ENCODE measurements at regions not wholly inside any gene's neighbourhood (a gene's known extent, or its start where the extent isn't known, plus 50 kb on each side); places are given as distances from the start of the nearest gene placed in this dataset.

GRCh38 chr3:132265028-132265427, 52.2 kb upstream of the ACP3 start:
- no peaks in the 10 kb centered on the region for H4K20me1 ChIP-seq (ENCODE audit: insufficient read depth)
- DNase-seq (ENCODE audit: low read depth, low spot score) (no peak), ATAC-seq (no peak)
- no peaks in the 10 kb centered on the region for H3K79me2 ChIP-seq (ENCODE audit: insufficient read depth, low read length)
- ChIA-PET POLR2A (no interaction called here), RAD21 (ENCODE audit: low non-redundant PET in 1 of 2, low total read pairs in 2 of 2, uncharacterized antibody in 2 of 2, unreplicated experiment in 2 of 2) (no interaction called here), CTCF (interaction anchor here (3.9 kb wide), 1 partner anchor 78 kb away, joined by 16 read pairs; no protein-coding TSS in a partner anchor)
- no peak overlapping the region for H3K9ac ChIP-seq (ENCODE audit: low read length)
- no TSS peak for BruUV-seq (replicated peaks)
- H2AFZ ChIP-seq (ENCODE audit: low read depth, low read length, poor library complexity, severe bottlenecking) = no peak overlapping the region
- no peaks in the 10 kb centered on the region for H3K9me3 ChIP-seq (ENCODE audit: control insufficient read depth in 1 of 2, insufficient read depth in 1 of 2, low read depth in 1 of 2, low read length in 2 of 2)
- H3K4me3 ChIP-seq (replicated peaks in 1 of 2; ENCODE audit: low read depth in 1 of 2, low read length in 2 of 2) = no peak overlapping the region
- no peaks in the 10 kb centered on the region for H3K9me2 ChIP-seq (ENCODE audit: insufficient read depth)
- no peaks in the 10 kb centered on the region; a peak in 1 of 4 replicates for H3K4me1 ChIP-seq (ENCODE audit: control insufficient read depth in 1 of 2, insufficient read depth in 2 of 2, low read length in 2 of 2)
- TF ChIP-seq, protein P1, sequence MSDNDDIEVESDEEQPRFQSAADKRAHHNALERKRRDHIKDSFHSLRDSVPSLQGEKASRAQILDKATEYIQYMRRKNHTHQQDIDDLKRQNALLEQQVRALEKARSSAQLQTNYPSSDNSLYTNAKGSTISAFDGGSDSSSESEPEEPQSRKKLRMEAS (IDR thresholded peaks at IDR 0.05) = no peak
- TF ChIP-seq, protein P2, sequence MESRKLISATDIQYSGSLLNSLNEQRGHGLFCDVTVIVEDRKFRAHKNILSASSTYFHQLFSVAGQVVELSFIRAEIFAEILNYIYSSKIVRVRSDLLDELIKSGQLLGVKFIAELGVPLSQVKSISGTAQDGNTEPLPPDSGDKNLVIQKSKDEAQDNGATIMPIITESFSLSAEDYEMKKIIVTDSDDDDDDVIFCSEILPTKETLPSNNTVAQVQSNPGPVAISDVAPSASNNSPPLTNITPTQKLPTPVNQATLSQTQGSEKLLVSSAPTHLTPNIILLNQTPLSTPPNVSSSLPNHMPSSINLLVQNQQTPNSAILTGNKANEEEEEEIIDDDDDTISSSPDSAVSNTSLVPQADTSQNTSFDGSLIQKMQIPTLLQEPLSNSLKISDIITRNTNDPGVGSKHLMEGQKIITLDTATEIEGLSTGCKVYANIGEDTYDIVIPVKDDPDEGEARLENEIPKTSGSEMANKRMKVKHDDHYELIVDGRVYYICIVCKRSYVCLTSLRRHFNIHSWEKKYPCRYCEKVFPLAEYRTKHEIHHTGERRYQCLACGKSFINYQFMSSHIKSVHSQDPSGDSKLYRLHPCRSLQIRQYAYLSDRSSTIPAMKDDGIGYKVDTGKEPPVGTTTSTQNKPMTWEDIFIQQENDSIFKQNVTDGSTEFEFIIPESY (IDR thresholded peaks at IDR 0.05; ENCODE audit: extremely low read depth, insufficient replicate concordance, low read length) = no peak
- TF ChIP-seq JUND (IDR thresholded peaks at IDR 0.05) = no peak
- TF ChIP-seq ELF1 (IDR thresholded peaks at IDR 0.05; ENCODE audit: borderline replicate concordance, low read depth) = no peak
- TF ChIP-seq EZH2 (IDR thresholded peaks at IDR 0.05) = no peak
- TF ChIP-seq ATF3 (IDR thresholded peaks at IDR 0.05) = no peak
- TF ChIP-seq CTCF (IDR thresholded peaks at IDR 0.05 in 2 of 3, conservative IDR thresholded peaks at IDR 0.05 in 1 of 3; ENCODE audit: borderline replicate concordance in 1 of 3, insufficient read depth in 1 of 3, low read depth in 2 of 3, low read length in 2 of 3) = no peak
- no peak for TF ChIP-seq SP1 (IDR thresholded peaks at IDR 0.05; ENCODE audit: low read depth)
- TF ChIP-seq, protein P3, sequence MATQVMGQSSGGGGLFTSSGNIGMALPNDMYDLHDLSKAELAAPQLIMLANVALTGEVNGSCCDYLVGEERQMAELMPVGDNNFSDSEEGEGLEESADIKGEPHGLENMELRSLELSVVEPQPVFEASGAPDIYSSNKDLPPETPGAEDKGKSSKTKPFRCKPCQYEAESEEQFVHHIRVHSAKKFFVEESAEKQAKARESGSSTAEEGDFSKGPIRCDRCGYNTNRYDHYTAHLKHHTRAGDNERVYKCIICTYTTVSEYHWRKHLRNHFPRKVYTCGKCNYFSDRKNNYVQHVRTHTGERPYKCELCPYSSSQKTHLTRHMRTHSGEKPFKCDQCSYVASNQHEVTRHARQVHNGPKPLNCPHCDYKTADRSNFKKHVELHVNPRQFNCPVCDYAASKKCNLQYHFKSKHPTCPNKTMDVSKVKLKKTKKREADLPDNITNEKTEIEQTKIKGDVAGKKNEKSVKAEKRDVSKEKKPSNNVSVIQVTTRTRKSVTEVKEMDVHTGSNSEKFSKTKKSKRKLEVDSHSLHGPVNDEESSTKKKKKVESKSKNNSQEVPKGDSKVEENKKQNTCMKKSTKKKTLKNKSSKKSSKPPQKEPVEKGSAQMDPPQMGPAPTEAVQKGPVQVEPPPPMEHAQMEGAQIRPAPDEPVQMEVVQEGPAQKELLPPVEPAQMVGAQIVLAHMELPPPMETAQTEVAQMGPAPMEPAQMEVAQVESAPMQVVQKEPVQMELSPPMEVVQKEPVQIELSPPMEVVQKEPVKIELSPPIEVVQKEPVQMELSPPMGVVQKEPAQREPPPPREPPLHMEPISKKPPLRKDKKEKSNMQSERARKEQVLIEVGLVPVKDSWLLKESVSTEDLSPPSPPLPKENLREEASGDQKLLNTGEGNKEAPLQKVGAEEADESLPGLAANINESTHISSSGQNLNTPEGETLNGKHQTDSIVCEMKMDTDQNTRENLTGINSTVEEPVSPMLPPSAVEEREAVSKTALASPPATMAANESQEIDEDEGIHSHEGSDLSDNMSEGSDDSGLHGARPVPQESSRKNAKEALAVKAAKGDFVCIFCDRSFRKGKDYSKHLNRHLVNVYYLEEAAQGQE (IDR thresholded peaks at IDR 0.05; ENCODE audit: low read depth) = no peak
- no peak for TF ChIP-seq POLR2A (IDR thresholded peaks at IDR 0.05; ENCODE audit: borderline replicate concordance, extremely low read depth, insufficient read depth, insufficient read length)
- no peak for TF ChIP-seq YY1 (IDR thresholded peaks at IDR 0.05; ENCODE audit: extremely low read depth, insufficient replicate concordance, low read depth, low read length)
- no peak for TF ChIP-seq EGR1 (IDR thresholded peaks at IDR 0.05; ENCODE audit: low read depth)
- TF ChIP-seq ZFX (IDR thresholded peaks at IDR 0.05) = no peak
- no peak for TF ChIP-seq EZH2phosphoT487 (IDR thresholded peaks at IDR 0.05; ENCODE audit: borderline replicate concordance)
- TF ChIP-seq RAD21 (IDR thresholded peaks at IDR 0.05; ENCODE audit: low read depth) = no peak
- no peak for TF ChIP-seq ZNF274 (IDR thresholded peaks at IDR 0.05; ENCODE audit: low read depth, low read length)
- TF ChIP-seq FOSL1 (IDR thresholded peaks at IDR 0.05; ENCODE audit: low read depth) = no peak
- no peaks in the 10 kb centered on the region for H3K27me3 ChIP-seq (ENCODE audit: insufficient read depth, low read length)
- H3K4me2 ChIP-seq (ENCODE audit: low read length) = no peak overlapping the region
- no peak overlapping the region for H3K27ac ChIP-seq (ENCODE audit: low read depth, low read length)
- intact Hi-C loops (cut with micrococcal nuclease) = no loop called here
- H3K36me3 ChIP-seq (ENCODE audit: control insufficient read depth in 1 of 2, insufficient read depth in 2 of 2, low read length in 2 of 2) = no peaks in the 10 kb centered on the region

Data from HCT116 (cell line).